ENCODE measurements at regions not wholly inside any gene's neighbourhood (a gene's known extent, or its start where the extent isn't known, plus 50 kb on each side); places are given as distances from the start of the nearest gene placed in this dataset.
A peak's percentile ranks its signal among the peaks of the same experiment; 100 is the strongest.

DNA sequence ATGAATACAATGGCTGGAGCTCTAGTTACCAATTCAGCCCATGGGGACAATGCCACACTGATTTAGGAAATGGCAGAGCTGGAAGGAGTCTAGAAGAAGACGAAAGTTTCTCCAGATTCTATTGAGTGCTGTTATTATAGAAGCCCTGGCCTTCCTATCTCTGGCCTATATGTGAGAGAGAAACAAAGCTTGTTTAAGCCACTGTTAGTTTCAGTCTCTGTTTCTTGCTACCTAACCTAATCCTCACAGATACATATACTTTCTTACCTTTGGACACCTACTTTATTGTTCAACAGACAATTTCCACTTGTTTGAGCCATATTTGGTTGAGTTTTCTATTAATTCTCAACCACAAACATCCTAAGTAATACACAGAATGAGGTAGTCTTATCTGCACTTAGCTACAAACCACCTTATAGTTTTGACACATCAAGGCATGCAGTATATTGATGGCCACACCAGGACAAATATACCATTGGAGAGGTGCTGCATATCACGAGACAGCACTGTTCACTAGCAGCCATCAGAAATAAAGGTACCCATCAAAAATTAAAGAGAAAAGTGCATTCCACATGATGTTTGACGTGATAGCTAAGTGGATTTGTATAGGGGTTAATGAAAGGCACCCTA is 190.2 kb downstream of the SMIM20 start:
- no peak for DNase-seq

DNA sequence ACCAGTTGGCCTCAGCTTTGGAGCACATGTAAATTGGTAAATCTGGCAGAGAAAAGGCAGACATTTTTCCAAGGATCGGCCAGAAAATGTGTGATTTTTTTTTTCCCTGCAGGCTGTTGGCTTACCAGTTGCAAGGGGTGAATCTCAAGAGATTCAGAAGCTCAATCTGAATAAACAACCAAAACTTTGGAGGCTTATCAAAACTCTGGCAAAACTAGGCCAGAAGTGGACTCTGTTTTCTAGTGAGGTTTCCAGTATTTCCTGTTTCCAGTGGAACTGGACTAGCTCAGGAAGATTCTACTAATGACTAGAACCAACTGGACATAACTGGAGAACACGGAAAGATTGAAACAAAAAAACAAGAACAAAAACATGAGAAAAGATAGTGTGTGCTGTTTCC is 191.3 kb downstream of the SMIM20 start:
- no peak for DNase-seq

DNA sequence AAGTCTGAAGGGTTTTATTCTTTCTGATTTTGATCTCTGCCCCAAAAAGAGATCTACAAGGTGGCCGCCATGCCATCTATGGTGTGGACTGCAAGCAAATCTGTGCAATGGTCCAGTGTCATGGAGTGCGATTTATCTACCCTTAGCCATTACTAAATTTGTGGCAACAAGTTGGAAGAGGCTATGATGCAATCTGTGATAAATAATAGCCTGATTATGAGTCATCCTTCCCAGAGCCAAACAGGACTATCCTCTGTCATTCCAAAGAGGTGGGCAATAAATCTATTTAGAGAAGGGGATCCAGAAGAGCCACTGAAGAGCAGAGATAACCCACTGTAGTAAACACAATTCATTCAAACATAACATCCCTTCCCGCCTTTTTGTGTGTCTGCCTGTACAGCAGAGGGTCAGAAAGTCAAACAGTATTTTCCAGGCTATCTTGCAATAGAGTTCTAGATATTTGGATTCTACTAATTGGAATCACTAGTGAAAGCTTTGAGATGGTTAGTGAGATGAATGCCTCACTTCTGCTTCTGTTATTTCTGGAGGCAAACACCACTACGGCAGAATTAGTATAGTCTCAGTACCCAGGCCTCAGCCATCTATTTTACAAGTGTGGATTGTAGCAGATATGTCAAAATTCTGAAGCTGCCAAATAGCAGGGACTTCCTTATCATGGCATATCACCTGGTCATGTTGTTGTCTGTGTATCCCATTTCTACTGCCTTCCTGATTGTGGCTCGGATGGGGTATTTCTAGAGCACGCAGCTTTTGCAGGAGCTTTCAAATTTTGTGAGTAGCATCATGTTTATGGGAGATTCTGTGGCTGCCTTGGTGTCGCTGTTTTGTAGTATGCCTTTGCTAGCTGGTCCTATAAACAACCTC is 192.0 kb downstream of the SMIM20 start:
- DNase-seq: no peak

DNA sequence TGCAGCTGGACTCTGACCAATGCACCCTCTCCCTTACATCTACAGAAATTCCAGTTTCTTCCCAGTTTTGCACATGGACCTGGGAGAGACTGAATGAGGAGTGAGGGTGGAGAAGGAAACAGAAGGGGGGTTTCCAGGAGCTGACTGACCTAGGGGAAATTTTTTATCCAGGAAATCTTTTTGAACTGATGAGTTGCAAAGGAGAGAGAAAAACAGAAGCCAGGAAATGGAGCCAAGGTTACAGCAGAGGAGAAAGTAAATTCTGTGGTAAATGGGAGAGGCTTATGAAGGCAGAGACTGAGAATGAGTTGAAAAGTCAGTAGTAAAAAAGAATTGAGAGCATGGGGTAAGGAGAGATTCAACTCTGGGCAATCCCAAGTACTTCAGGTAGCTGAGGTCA is 192.8 kb downstream of the SMIM20 start:
- DNase-seq: peak in 1 of 3 donors; percentile 43

DNA sequence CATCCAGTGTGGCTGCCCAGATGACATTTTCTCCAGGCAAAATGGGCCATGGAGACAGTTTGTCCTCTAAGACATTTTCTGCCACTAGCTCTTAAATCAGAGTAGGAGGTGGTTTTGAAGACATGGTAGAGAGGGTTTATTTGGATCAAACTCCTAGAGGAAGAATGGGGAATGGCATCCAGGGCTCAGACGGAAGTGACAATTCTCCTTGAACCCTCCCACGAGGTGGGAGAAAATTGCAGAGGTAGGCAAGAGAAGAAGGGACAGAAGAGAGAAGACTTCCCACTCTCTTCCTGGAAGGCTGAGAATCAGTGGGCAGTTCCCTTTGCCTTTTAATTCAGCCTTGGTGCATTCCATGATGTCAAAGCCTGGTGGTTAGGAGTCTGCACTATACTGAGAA is 194.0 kb downstream of the SMIM20 start:
- no peak for DNase-seq

DNA sequence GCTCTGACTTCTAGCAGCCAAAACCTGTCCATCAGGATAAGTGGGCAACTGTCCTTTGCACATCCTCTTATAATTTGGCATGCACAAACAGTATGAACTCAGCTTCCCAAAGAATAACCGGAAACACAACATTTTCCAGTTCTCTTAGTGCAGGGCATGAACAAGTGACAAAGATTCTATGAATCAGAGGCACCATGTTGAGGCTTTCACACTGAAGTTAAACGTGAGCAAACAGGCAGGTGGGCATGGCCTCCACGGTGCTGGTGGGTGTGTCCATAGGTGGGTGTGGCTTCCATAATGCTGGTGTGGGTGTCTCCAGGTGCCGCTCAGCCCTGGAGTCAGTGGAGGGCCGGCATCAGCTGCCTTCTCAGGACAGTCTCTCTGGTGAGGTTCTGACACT is 196.5 kb downstream of the SMIM20 start:
- no peak for DNase-seq

DNA sequence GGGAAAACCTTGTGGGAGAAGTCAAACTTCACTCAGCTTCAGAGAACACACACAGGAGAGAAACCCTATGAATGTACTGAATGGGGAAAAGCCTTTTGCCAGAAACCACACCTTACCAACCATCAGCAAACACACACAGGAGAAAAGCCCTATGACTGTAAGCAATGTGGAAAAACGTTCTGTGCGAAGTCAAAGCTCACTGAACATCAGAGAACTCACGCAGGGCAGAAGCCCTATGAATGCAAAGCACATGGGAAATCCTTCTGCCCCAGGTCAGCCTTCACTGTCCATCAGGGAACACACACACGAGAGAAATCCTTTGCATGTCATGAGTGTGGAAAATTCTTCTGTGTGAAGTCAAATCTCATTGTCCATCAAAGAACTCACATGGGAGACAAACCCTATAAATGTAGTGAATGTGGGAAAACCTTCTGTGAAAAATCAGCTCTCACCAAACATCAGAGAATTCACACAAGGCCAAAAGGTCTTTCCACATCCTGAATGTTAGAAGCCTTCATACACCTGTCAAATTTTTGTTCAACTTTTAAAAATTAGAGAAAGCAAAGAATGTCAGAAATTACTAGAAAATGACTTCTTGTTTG is 199.4 kb downstream of the SMIM20 start:
- DNase-seq: no peak

DNA sequence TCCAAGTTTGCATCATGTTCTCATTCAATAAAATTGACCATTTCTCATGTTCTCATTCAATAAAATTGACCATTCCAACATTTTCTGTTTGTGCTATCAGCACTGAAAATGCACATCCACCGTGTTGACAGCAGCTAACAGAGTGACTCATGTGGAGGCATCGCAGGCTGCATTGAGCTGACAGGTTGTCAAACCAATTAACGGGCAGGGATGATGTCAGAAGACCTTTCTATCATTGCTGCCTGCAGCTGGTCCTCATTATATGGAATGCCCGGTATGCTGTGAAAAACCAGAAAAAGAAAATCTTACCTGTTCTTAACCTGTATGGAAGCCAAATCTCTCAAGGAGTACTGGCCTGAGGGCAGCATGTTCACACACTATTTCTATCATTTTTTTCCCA is 202.0 kb downstream of the SMIM20 start:
- no peak for DNase-seq

DNA sequence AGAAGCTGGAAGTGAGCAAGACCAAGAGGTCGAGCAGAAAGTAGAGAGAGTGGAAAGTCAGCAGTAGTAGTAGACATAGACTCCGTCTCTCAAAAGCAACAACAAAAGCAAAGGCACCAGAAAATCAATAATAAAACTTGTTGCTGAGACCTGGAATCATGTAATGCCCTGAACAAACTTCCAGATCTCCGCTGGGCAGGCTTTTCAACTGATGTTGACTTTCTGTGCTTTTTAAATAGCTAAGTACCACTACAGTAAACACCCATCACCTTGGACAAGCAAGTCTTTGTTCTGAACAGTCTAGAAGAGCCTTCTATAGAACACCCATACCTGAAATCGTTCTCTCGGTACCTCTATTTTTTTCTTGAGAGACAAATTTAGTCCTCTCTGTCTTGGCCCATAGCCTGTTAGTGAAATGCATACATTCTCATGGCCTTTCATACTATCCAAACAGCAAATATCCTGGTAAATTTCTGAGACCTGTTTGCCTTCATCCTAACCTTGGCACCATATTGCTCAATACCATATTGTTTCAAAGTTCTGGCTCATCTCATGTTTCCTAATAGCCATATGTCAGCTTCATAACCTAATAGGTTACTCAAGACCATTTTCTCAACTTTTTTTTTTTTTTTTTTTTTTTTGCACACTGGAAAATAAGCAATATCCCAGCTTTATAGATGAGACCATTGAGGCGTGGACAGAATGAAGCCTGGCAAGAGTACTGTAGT is 200.6 kb upstream of the RBPJ start:
- DNase-seq: no peak

DNA sequence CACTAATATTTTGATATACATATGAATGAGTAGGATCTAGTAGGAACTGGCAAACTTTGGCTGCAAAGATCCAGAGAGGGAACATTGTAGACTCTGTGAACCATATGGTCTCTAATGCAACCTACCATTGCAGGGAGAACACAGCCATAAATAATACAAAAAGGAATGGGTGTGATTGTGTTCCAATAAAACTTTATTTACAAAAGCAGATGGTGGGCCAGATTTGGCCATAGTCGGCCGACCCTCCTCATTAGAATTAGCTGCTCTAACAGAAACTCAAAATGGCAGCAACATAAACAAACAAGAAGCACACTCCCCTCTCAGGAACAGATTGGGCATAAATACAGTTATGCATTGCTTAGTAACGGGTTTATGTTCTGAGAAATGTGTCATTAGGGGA is 198.1 kb upstream of the RBPJ start:
- DNase-seq: no peak

DNA sequence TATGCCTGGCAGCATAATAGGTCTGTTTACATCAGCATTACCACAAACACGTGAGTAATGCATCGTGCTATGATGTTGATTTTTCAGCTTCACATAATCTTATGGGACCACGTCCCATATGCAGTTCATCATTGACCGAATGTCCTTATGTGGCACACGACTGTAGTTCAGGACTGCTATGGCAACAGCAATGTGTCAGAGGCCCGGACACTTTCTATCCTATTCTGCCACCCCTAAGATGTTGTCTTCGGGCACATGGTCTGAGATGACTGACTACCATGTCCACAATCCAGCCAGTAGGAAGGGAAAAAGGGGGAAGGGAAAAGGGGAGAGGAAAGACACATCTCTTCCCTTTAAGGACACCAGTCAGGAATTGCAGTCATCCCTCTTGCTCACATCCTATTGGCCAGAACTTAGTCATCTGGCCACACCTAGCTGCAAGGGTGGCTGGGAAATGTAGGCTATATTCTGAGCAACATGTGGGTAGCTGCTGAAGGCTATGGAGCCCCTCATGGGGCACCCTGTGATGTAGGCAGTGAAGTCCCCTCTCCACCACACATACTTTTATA is 196.0 kb upstream of the RBPJ start:
- DNase-seq: no peak

DNA sequence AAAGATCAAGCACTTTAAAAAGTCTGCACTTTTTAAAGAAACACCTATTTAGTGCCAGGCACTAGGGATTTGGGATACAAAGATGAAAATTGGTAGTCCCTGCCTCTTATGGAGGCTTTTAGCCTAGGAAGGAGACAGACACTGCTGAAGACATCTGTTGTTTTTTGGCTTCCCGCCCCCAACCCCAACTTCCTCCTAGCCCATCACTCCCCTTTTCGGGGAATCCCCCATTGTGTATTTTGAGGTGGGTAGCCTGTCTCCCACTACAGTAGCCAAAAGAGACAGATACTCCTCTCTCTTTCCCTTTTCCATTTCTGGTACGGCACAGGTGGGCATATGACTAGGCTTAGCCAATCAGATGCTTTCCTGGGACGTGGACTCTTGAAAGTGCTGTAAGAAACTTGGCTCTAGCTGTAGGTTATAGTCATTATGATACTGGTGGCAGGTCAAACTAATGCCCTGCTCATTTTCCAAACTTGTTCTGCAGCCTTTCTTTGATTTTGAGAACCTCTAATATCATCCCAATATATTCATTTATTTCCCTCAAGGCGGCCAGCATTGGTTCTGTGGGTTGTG is 194.6 kb upstream of the RBPJ start:
- no peak for DNase-seq

DNA sequence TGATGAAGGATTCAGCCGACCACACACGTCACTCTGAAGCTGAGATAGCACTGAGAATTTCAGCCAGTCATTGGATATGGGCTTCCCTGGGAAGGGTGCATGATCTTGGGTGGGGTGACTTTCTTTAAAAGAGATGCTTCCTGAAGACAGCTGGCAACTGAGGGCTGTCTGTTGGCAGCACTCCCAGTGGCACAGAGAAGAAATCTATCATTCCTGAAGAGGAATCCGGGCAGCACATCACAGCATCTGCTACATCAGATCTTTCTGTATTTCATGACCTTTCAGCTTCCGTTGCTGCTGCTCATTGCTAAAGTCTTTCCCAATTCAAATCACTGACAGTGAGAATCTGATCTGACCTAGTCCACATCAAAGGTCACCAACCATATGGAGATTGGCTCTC is 193.8 kb upstream of the RBPJ start:
- DNase-seq: no peak

DNA sequence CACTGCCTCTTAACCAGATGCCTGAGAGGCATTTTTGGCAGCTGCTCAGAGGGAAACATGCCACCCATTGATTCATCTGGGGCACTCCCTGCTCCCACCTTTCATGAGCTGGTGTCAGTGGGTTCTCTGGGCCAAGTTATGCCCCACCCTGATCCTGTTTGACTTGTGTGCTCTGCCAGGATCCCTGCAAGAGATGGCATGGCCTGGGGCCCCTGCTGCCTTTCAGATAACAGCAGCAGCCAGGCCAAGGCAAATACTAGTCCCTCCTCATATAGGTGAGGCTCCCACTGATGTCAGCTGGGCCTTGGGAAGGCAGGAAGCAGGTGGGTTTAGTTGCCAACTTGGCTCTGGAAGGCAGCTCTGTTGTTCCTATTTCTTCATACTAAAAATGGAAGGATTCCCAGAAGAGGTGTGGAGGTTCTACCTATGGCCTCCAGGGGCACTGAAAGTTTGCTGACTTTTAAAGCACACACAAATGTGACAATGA is 192.9 kb upstream of the RBPJ start:
- no peak for DNase-seq

DNA sequence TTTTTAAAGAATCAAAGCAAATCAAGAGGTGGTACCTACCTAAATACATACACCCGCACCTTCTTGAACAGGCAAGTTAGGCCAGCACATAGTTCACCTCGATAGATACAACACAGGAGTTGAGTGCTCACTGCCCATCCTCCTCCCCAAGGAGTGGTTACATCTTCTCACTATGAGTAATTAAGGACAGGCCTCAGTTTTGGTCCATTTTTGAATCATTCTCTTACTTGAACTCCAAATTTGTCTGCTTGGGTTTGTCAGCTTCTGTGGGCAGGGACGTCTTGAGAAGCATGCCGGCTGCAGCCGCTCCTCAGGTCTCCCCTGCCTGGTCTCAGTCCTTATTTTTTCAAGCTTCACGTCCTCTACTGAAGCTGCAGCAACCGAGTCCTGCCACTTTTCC is 190.6 kb upstream of the RBPJ start:
- DNase-seq: no peak

DNA sequence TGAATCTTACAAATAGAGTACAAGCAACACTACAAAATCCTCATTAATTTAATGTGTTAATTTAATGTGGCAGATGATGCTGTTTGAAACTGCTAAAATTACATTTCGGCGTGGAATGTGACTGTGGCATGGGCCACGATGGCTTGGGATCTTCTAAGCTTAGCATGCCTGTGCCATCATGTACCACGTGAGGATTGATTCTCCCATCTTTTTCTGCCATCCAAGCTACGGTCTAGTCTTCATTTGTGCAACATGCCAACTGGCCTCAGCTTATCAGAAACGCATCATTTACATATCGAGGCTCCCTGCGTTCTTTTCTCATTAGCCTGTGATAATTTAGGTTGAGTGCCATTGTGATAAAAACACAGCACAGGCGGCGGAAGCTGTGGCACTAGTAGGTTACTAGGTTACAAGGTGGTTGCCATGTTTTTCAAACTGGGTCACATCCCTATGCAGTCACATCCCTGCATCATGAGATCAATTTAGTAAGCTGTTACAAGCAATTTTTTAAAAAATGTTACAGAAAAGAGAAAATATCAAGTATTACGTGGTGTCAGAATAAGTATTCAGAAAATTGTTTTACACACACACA is 189.9 kb upstream of the RBPJ start:
- no peak for DNase-seq

DNA sequence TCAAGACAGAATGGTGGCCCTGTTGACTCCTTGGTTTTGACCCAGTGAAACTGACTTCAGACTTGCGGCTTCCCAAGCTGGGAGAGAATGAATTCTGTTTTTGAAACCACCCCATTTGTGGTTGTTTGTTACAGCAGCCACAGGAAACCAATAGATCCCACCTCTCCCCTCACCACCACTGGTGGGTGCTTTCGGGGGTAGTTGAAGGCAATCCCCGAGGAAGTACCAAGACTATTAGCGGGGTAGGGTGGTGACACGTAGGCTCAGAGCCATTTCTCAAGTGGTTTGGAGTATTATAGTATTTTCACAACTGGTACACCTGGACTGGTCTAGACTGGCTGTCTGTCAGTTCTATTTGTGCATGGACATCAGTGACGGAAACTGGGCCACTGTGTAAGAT is 189.1 kb upstream of the RBPJ start:
- DNase-seq: no peak

DNA sequence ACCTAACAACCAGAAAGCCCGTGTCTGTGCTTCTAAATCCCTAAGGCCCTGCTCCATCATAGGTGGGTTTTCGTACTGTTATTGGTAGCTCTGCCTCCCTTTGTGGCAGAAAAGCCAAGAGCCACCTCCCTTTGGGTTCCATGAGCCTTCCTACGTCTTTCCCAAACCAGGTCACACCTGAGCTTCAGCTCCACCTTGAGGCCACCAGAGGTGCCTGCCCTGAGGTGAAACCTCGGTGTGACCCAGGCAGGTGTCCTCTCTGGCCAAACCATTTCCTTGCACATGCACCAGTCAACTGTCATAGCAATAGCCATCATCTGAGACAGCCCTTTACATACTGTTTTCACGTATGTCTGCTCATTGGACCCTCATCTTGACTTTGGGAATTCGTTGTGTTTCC is 188.0 kb upstream of the RBPJ start:
- DNase-seq: no peak

DNA sequence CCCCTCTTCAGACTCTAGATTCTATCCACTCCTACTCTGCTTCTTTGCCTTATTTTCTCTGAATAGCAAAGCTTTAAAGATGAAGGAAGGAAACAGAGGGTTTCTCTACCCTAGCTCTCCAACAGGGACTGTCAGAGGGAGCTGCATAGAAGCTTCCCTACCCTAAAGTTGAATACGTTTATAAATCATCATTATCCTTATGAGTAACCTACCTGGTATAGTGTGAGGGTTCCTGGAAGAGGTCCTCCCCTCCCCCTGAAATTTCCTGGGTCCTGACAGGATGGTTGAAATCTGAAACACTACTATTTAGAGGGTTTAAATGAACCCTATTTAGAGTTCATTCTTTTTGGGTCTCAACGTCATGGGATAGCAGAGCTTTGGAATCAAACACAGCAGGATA is 187.0 kb upstream of the RBPJ start:
- DNase-seq: no peak

DNA sequence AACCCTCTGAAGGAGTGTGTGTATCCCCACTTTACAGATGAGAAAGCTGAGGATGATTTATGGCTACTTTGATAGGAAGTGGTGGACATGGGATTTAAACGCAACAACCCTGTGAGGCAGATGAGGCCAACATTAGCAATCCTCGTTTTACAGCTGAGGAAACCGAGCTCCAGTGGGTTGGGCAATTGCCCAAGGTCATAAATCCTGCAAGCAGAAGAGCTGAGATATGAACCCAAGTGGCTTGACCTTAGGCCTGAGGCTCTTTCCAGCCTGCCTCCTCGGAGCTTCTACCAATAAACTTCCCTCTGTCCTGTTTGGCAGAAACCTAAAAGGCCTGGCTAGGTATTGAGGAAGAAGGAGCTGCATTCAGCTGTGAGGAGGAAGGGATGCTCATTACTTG is 185.5 kb upstream of the RBPJ start:
- DNase-seq: no peak

DNA sequence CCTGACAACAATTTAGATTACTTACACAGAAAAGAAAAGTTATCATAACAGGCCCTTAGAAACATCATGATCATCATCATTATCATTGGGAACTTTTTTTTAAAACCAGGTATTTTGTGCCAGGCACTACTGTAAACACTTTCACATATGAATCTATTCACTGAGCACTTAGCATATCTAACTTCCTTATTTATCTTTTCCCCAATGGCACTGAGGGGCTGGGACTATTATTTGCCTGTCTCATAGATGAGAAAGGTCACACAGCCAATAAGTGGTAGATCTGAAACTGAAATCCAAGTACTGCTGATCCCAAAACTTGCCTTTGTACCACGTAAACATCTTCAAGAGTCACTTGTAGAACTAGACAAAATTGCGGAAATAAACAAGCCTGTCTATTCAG is 184.2 kb upstream of the RBPJ start:
- DNase-seq: no peak

Data from muscle of back (tissue), 3 donors.